Nucleus accumbens (tissue), 56 donors: ENCODE measurements at regions not wholly inside any gene's neighbourhood (a gene's known extent, or its start where the extent isn't known, plus 50 kb on each side); places are given as distances from the start of the nearest gene placed in this dataset.
A peak's percentile ranks its signal among the peaks of the same experiment; 100 is the strongest.

Experiments
- DNase-seq, 56 donors: peaks; one replicate each; lab custom pipeline; 2025; lab: John Stamatoyannopoulos, UW

DNA sequence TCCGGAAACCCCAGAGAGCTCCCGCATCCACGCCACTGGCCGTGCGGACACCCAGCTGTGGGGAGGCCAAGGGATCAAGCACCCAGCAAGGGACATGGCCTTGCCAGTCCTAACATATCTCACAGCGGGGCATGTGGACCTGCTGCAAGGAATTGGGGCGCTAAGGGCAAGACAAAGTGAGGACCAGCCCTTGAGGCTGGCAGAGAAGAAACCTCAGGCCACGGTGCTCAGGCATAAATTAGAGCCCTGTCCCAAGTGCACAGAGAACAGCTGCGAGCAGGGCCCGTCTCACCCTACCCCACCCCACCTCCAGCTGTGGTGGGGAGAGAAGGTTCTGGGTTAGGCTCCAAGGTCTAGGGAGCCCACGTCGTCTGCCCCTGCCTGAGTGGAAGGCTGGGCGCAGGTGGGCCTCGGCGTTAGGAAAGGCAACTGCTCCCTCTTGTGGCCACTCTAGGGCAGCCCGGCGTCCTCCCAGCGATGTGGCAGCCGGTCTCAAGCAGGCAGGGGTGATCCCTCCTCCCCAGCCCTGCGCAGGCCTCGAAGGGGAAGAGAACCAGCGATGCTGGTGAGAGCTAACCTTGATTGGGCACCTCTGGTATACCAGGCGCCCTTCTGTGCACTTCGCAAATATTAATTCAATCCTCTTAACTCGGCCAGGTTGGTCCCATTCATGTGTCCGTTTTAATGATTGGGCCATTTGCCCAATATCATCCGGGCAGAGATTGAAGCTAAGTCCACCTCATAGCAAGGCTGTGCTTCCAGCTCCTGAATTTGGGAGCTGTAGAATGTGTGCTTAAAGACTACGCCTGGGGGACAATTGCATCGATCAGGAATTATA, 235.8 kb downstream of the NFATC2 start:
- DNase-seq: peak in 52 of 56 donors; percentile 10 to 86 (median 57)

DNA sequence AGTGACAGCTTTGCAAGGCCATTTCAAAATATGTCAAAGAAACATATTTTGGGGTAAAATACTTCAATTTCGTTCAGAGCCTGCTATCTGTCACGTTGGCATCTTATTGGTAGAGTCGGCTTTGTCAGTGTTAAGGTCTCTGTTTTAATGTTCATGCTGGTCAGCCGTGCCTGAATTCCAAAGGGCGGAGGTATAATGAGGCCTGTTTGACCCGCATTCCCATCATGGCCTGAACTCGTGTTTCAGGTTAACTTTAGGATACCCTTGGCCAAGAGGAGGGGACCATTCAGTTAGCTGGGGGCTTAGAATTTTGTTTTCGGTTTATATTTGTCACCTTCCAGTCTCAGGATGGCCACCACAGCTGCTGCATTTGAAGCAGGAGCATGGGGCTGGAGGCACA, 236.4 kb downstream of the NFATC2 start:
- DNase-seq: no peak

DNA sequence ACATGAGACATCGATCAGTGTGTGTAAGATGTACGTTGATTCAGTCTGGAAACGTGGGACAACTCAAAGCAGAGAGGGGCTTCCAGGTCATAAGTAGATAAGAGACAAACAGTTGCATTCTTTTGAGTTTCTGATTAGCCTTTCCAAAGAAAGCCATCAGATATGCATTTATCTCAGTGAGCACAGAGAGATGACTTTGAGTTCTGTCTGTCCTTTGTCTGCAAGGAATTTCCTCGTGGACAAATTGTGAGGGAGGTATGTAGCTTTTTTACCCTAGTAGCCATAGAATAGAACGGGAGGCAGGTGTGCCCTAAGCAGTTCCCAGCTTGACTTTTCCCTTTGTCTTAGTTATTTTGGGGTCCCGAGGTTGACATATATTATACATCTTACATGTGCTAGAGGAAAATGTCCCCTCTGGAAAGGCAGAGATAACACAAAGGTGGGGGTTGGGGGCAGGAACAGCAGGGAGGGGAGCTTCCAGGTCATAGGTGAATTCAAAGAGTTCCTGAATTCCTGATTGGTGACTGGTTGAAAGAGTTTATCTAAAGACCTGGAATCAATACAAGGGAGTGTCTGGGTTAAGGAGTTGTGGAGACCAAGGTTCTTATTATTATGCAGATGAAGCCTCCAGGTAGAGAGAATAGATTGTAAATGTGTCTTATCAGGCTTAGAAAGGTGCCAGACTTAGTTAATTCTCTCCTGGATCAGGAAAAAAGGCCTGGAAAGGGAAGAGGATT, 237.0 kb downstream of the NFATC2 start:
- no peak for DNase-seq

DNA sequence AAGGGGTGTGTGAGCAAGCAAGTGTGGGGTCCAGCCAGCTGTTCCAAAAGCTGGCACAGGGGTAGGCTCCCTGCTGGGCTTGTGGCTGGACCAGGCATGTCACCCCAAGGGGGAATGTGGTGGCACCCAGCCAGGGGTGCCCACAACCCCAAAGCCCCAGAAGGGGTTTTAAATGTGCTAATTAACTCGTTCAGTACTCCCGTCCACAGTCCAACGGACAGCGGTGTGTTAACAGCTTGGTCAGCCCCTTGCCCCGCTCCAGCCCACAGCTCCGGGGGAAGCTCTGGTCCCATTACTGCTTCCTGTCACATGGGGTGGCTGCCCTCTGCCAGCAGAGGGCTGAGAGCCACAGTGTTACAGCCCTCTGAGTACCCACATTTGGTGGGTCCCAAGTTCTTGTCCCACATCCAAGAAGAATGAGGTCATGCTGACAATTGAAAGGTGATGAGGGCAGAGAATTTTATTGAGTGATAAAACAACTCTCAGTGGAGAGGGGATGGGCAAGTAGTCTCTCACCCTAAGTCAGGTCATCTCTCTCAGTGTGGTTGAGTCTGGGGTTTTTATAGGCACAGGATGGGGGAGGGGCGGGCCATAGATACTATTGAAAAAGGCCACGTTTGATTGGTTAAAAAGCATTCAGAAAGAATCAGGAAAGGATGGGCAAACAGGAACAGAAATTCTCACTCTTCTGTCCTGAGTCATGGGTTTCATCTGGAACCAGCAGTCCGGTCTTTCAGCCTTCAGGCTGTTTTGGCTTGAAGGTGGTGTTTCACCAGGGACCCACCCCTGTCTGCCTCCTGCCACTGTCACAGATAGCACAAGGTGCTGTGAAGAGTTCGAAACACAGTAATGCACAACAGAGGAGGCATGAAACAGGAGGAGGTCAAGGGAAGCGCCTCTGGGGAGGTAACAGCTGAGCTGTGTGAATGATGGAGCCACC, 238.5 kb downstream of the NFATC2 start:
- DNase-seq: no peak

DNA sequence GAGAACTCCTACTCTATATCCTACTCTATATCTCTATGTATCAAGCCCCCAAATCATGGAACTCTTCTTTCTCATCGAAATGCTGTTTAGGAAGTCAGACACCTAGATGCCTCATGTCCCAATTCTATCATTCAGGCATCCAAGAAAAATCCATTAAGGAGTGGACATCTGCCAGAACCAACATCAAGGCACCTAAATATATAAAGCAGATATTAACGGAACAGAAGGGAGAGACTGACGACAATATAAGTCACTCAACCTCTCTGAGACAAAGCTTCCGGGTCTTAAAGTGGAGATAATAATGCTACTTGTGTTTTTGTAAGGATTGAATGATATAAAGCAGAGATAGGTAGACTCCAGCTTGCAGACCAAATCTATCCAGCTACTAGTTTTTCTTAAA, 241.5 kb downstream of the NFATC2 start:
- no peak for DNase-seq

DNA sequence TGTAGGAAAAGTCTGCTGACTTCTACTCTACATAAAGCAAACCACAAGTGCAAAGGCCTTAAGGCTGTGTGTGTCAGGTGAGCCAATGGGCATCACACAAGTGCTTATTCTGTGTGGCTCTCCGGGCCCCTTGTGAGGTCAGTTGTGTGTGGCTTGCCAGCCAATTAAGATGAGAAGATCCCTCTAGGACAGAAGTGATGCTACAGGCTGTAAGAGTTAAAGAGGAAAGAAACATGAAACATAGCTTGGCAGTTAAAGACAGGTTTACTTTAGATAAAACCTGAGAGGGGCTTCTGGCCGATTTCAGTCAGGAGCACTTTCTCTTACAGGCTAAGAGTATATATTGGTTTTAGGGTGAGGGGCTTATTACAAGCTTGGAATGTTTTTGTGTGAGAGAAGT, 242.4 kb downstream of the NFATC2 start:
- no peak for DNase-seq

DNA sequence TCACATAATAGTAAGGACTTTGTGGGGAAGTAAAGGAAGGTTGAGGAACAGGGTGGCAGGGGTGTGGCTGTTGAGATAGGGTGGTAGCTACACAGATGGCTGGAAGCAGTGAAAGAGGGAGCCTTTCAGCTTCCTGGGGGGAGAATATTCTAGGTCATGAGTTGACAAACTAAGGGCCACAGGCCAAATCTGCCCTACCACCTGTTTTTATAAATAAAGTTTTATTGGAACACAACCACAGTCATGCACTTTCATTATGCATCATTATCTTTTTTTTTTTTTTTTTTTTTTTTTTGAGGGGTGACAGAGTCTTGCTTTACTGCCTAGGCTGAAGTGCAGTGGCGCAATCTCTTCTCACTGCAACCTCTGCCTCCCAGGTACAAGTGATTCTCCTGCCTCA, 243.1 kb downstream of the NFATC2 start:
- DNase-seq: no peak

DNA sequence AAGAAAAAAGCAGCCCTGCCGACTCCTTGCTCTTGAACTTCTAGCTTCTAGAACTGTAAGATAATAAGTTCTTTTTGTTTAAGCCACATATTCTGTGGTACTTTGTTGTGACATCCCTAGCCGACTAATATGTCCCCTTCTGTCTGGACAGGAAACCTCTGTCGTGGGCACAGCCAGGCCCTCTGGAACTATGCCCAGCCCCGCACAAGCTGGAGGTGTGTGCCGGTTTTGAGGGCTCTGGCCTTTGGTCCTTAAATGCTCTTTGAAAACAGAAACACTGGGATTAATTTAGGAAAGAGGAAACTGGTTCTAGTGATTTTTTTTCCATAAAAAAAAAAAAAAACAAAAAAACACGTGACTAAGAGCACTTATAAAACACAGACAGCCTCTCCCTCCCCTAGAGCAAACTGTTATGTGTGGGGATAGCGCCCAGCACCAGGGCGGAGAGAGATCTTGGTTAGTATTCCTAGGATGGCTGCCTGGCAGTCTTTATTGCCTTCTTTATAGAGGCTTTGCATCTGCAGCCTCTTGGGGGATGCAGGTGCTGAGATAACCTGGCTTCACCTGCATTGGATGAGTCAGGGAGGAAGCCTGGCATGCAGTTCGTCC, 244.3 kb downstream of the NFATC2 start:
- no peak for DNase-seq

DNA sequence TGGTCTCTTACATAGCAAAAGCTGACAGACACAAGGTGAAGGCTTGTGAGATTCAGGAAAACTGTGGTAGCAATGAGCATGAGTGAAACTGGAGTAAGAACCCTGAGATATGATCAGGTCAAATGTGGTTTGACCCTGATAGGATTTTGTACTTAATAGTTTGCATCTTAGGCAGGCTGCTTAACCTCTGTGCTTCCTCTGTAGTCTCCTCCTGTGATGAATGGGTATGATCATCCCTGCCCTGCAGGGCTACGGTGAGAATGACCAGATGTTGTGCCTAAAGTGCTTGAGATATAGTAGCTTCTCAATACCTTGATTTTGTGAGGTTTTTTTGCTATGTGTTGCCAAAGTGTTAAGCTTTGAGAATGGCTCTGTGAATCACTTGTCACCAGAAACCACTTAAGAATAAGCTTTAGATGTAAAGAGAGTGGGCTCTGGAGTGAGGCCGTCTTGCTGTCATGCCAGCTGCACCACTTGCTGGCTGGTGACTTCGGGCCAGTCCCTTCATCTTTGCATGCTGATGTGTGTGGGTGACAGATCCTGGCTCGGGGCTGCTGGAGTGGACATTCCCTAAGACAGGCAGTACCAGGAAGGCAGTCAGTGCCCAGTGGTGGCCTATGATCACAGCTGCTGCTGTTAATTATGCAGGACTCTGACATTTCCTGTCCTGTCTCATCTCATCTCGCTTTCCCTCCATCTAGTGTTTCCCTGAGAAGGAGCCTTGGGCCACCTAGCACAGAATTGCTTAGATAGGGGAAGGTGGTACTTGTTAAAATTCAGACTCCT, 254.7 kb downstream of the NFATC2 start:
- DNase-seq: peak in 16 of 56 donors; percentile 4 to 43 (median 21)

DNA sequence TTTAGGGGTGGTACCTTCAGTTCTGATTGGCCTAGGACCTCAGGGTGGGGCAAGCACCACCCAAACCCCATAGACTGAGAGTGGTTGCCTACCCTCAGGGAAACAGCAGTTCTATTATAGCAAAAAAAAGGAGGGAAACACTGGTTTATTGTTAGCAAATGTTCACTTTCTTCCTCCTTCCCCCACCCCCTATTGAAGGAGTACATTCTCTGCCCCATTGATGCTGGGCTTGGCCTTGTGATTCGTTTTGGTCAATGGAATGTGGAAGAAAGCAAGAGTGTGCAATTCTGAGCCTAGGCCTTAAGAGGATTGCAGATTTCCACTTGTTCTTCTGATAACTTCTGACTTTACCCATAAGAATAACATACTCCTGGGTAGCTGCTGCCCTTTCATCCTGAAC, 255.8 kb downstream of the NFATC2 start:
- no peak for DNase-seq

DNA sequence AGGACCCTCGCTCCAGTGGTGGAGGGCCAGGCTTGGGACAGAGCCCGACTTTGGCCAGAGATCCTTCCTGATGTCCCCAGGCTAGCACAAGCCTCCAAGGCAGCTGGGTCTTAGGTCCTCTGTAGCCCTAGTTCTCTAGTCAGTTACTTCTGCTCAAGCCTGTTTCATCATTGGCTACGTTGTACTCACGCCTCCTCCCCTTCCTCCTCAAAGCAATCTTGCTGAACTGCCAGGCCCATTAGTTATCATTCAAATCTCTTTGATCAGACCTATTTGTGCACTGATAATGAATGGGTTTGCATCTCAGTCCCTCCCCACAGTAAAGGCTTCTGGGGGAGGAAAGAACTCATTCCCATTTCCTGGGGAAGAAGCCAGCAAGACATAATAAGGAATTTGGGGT, 256.8 kb downstream of the NFATC2 start:
- DNase-seq: no peak

DNA sequence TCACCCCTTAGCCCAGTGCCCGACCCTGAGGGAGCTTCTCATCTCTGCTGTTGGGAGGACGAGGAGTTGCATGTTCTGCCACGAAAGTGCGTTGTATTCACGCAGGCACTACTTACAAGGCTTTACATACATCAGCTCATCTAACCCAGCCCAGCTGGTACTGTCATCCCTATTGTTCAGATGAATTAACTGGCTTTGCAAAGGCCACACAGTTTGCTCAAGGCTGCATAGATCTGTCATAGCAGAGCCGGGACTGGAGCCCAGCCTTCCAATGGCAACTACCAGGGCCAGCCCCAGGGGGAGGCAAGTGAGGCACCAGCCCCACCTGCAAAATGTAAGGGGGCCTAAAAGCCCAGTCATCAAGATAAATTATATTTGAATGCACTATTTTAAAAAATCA, 257.6 kb downstream of the NFATC2 start:
- peak in 26 of 56 donors; percentile 3 to 59 (median 29) for DNase-seq

DNA sequence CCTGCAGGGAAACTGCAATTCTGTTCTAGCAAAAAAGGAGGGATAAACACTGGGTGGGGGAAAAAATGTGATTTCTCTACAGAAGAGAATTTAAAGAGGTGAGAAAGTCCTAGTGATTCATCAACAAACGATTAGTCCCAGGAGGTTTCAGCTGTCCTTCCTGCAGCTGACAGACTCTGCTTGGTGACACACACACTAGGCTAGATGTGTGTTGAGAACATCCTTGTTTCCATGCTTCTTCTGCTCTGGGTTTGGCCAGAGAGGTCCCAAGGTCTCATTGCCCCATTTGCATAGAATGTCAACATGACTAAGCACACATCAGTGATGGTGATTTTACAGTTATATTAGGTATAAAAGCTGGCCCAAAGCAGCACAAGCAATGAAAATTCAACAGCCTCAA, 258.3 kb downstream of the NFATC2 start:
- no peak for DNase-seq

DNA sequence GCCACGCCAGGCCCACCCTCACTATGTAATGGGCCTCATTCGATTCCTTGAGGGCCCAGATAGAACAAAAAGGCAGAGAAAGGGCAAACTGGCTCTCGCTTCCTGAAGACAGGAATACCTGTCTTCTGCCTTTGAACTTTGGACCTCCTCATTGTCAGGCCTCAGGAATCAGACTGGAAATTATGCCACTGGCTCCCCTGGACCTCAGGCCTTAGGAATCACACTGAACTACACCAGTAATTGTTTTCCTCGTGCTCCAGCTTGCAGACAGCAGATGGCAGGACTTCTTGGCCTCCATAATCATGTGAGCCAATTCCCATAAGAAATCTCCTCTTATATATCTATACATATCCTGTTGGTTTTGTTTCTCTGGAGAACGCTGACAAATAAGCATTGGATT, 258.6 kb upstream of the KCNG1 start:
- no peak for DNase-seq

DNA sequence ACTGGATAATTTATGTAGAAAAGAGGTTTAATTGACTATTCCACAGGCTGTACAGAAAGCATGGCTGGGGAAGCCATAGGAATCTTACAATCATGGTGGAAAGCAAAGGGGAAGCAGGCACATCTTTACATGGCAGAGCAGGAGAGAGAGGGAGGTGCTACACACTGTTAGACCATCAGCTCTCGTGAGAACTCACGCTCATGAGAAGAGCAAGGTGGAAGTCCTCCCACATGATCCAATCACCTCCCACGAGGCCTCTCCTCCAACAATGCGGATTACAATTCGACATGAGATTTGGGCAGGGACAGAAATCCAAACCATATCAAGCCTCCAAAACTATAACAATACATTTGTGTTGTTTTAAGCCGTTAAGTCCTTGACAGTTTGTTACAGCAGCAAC, 257.1 kb upstream of the KCNG1 start:
- DNase-seq: no peak

DNA sequence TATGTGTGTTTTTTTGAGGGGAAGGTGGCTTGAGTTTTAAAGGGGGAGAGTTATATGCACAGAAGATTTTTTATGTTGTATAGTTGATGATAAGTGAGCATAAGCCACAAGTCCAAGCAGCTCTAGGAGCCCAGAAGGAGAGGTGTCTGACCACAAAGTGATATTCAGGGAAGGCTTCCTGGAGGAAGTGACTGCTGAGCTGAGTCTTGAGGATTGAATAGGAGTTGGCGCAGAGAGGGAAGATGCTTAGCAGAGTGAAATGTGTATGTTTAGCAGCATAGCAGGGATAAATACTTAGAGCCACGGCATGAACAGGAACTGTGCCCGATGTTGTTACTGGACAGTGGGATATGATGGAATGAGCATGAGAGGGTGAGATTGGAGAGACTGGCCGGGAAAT, 255.1 kb upstream of the KCNG1 start:
- no peak for DNase-seq

DNA sequence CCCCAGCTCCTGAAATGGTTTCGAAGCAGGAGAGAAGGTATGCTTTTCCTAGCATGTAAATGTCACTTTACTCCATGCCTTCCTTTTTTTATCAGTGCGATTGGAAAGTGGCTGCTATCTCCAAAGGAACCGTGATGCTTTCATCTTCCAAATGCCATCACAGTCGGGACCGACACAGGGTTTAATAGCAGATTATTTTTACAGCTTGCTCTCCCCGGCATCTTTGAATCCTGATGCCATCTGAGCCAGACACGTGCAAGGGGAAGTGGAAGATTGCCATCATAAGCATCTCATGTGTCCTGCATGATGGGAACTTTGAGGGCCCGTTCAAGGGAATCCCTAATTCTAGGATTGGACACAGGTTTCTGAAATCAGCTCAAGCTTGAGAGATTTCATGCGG, 253.4 kb upstream of the KCNG1 start:
- DNase-seq: peak in 1 of 56 donors; percentile 39

DNA sequence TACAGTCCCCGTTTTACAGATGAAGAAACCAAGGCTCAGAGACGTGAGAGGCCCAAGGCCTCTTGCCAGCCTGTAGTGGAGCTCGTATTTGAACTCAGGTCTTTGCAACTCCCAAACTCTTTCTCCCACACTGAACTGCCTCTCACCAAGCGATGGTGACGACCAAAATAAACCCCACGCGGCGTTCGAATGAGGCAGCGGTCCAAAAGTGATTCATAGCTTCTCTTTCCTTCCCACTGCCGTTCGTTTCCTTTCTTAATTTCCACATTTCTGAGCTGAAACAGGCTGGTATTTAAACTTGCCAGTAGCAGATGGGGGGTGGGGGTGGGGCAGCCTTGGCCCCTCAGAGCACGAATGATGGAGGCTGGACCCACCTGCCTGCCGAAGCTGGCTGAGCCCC, 252.9 kb upstream of the KCNG1 start:
- DNase-seq: peak in 30 of 56 donors; percentile 6 to 75 (median 30)

DNA sequence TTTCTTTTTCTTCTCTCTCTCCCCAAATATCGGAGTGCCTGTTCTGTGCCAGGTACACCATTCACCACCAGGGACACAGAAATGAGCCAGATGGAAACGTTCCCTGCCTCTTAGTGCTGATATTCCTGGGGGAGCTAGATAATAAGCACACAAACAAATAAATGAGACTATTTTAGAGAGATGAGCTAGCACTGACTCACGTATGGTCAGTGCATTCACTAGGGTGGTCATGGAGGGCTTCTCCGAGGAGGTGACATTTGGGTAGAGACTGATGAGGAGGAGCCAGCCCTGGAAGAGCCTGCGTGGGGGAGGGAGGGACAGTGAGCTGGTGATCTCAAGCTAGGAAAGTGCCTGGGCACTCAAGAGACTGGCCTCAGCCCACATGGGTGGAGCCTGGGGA, 252.3 kb upstream of the KCNG1 start:
- no peak for DNase-seq

DNA sequence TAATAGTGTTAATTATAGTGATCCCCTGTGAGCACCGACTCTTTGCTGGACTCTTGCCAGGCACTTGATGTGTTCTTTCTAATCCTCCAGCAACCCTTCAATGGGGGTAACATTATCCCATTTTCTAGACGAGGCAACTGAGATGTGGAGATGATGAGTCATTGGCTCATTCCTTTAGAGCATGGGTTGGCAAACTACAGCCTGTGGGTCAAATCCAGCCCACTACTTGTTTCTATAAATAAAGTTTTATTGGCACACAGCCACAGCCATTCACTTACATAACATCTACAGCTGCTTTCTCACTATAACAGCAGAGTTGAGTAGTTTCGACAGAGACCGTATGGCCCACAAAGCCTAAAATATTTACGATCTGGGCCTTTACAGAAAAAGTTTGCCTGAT, 249.5 kb upstream of the KCNG1 start:
- no peak for DNase-seq
